ENCODE measurements at regions not wholly inside any gene's neighbourhood (a gene's known extent, or its start where the extent isn't known, plus 50 kb on each side); places are given as distances from the start of the nearest gene placed in this dataset.

DNA sequence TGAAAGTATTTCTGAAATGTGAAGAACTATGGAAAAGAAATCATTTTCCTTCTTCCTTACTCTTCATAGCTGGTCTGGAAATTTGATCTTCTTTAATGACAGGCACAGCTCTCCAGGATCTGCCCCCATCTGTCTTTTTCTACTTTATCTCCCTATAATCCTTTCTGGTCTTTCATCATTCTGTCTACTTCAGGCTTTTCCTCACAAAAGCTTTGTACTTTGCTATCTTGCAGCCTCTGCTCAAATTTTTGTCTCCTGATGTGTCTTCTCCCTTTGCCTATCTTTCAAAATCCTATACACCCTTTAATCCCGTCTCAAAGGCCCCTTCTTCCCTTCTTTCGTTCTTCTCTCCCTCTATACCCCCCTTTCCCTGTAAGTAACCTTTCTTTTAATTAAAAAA is 114.9 kb upstream of the ATP10B start:
- TF ChIP-seq, protein P1, sequence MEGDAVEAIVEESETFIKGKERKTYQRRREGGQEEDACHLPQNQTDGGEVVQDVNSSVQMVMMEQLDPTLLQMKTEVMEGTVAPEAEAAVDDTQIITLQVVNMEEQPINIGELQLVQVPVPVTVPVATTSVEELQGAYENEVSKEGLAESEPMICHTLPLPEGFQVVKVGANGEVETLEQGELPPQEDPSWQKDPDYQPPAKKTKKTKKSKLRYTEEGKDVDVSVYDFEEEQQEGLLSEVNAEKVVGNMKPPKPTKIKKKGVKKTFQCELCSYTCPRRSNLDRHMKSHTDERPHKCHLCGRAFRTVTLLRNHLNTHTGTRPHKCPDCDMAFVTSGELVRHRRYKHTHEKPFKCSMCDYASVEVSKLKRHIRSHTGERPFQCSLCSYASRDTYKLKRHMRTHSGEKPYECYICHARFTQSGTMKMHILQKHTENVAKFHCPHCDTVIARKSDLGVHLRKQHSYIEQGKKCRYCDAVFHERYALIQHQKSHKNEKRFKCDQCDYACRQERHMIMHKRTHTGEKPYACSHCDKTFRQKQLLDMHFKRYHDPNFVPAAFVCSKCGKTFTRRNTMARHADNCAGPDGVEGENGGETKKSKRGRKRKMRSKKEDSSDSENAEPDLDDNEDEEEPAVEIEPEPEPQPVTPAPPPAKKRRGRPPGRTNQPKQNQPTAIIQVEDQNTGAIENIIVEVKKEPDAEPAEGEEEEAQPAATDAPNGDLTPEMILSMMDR (IDR thresholded peaks at IDR 0.05 in 4 of 5, conservative IDR thresholded peaks at IDR 0.05 in 1 of 5) = no peak
- no peak for TF ChIP-seq POLR2A (IDR thresholded peaks at IDR 0.05)
